ENCODE measurements at regions not wholly inside any gene's neighbourhood (a gene's known extent, or its start where the extent isn't known, plus 50 kb on each side); places are given as distances from the start of the nearest gene placed in this dataset.

- 93% methylated on average over 5 of the region's 5 CpGs; no CpG with 5 or more reads in 1 of the 2 experiments for WGBS, 2 experiments (ENCODE audit: extremely low coverage in 1 of 2, insufficient coverage in 1 of 2, insufficient read length in 1 of 2, insufficient replicate concordance in 2 of 2, low coverage in 1 of 2, low lambda C conversion rate in 2 of 2, missing lambda C conversion rate in 1 of 2)
- CTCF ChIA-PET (ENCODE audit: partially characterized antibody) = interaction anchor here (1.6 to 1.9 kb wide), 3 partner anchors 10 to 27 kb away, joined by 3 to 5 read pairs (median 4); no protein-coding TSS in a partner anchor
These were observed 56.6 kb upstream of the BET1 start for GRCh38 chr7:94060752-94061151.

More at GRCh38 chr7:94060752-94061151, 56.6 kb upstream of the BET1 start:
- Histone ChIP-seq H3K56ac (replicated peaks; ENCODE audit: insufficient read length, low read depth, low read length) (no peak overlapping the region), H2BK120ac (replicated peaks; ENCODE audit: low read depth, low read length) (no peak overlapping the region), H3K9ac (replicated peaks in 1 of 4; ENCODE audit: extremely low read depth in 1 of 4, low read depth in 3 of 4, low read length in 3 of 4) (no peak overlapping the region), H3K36me3 (ENCODE audit: control insufficient read depth in 2 of 4, insufficient read depth in 4 of 4, low read length in 3 of 4) (no peaks in the 10 kb centered on the region), H3K4me2 (ENCODE audit: insufficient read depth in 1 of 2, low read depth in 2 of 2, low read length in 2 of 2) (no peak overlapping the region), H2BK12ac (ENCODE audit: low read depth, low read length) (no peak overlapping the region), H3K23ac (ENCODE audit: insufficient read length) (no peak overlapping the region), H3K79me2 (ENCODE audit: control insufficient read depth in 1 of 2, insufficient read depth in 2 of 2, low read length in 2 of 2) (no peaks in the 10 kb centered on the region), H3K4me3 (ENCODE audit: extremely low read depth in 1 of 4, insufficient read depth in 2 of 4, low read depth in 3 of 4, low read length in 4 of 4) (no peak overlapping the region), H2BK15ac (ENCODE audit: low read length) (no peak overlapping the region), H3K27ac (ENCODE audit: low read depth, low read length) (no peak overlapping the region), H2BK5ac (ENCODE audit: low read depth, low read length) (no peak overlapping the region), H3K14ac (ENCODE audit: insufficient read length) (no peak overlapping the region), H3K23me2 (ENCODE audit: low read depth, low read length) (no peaks in the 10 kb centered on the region), H2BK20ac (ENCODE audit: low read length) (no peak overlapping the region), H4K91ac (replicated peaks; ENCODE audit: insufficient read length, low read length) (no peak overlapping the region), H2AK5ac (ENCODE audit: low read depth, low read length) (no peak overlapping the region), H3K27me3 (replicated peaks in 1 of 4; ENCODE audit: control insufficient read depth in 3 of 4, extremely low read depth in 1 of 4, insufficient read depth in 3 of 4, low read length in 3 of 4) (no peaks in the 10 kb centered on the region), H3K4ac (replicated peaks; ENCODE audit: insufficient read length, low read depth, low read length) (no peak overlapping the region), H4K5ac (ENCODE audit: insufficient read length, low read depth, low read length) (no peak overlapping the region), H2AFZ (ENCODE audit: low read length) (0 out of 2 replicates have a peak overlapping the region, but pooled peaks have one; percentile 10), H3K79me1 (ENCODE audit: low read depth, low read length) (no peaks in the 10 kb centered on the region), H3K9me3 (ENCODE audit: insufficient read depth in 2 of 2, low read depth in 1 of 2, low read length in 1 of 2) (no peaks in the 10 kb centered on the region), H4K8ac (ENCODE audit: extremely low read depth, insufficient read depth, low read length) (no peak overlapping the region), H3K18ac (ENCODE audit: extremely low read depth, low read length) (no peak overlapping the region), H3K4me1 (replicated peaks in 1 of 4; ENCODE audit: control insufficient read depth in 3 of 4, insufficient read depth in 4 of 4, low read length in 3 of 4) (no peaks in the 10 kb centered on the region), H4K20me1 (replicated peaks in 1 of 2; ENCODE audit: control insufficient read depth in 1 of 2, insufficient read depth in 2 of 2, low read length in 2 of 2) (no peaks in the 10 kb centered on the region)
- DNase-seq (ENCODE audit: low read depth in 1 of 2, low spot score in 2 of 2) = no peak
- POLR2A ChIA-PET (ENCODE audit: partially characterized antibody) = no interaction called here
- TF ChIP-seq FOSL1 (IDR thresholded peaks at IDR 0.05; ENCODE audit: insufficient read depth, low read depth, low read length) (no peak), CHD1 (IDR thresholded peaks at IDR 0.05; ENCODE audit: low read depth, low read length) (no peak), NANOG (IDR thresholded peaks at IDR 0.05; ENCODE audit: insufficient read depth, low read depth, low read length, poor library complexity, severe bottlenecking) (no peak), CTCF (IDR thresholded peaks at IDR 0.05; ENCODE audit: control extremely low read depth in 1 of 3, insufficient read depth in 1 of 3, low read depth in 1 of 3, low read length in 3 of 3) (no peak), RFX5 (IDR thresholded peaks at IDR 0.05; ENCODE audit: borderline replicate concordance, low read depth, low read length) (no peak), CHD2 (IDR thresholded peaks at IDR 0.05; ENCODE audit: low read length) (no peak), POU5F1 (IDR thresholded peaks at IDR 0.05; ENCODE audit: low read depth, low read length) (no peak), GABPA (IDR thresholded peaks at IDR 0.05; ENCODE audit: borderline replicate concordance, insufficient read depth, low read length) (no peak), EZH2 (IDR thresholded peaks at IDR 0.05; ENCODE audit: low read depth, low read length, severe bottlenecking) (no peak)
- FAIRE-seq = no peak

Data from H1 (cell line).